Astrocyte (in vitro differentiated cells and primary cell): ENCODE measurements at regions not wholly inside any gene's neighbourhood (a gene's known extent, or its start where the extent isn't known, plus 50 kb on each side); places are given as distances from the start of the nearest gene placed in this dataset.

Experiments
- CTCF ChIP-seq: IDR thresholded peaks from 2 replicates; pipeline ENCODE4 v1.5.1; 2011; ENCODE audit warnings: low read depth, mild to moderate bottlenecking, inconsistent platforms, low read length, moderate library complexity; ENCODE audit not compliant: insufficient read depth
- EZH2 ChIP-seq: IDR thresholded peaks from 2 replicates; pipeline ENCODE4 v1.6.1; 2012; ENCODE audit warnings: mild to moderate bottlenecking, low read length, inconsistent platforms; ENCODE audit not compliant: insufficient read depth

- TF ChIP-seq EZH2 (no peak), CTCF (no peak)
Measured at GRCh38 chr10:29795850-29796249, 161.1 kb upstream of the SVIL start.
